ENCODE measurements at regions not wholly inside any gene's neighbourhood (a gene's known extent, or its start where the extent isn't known, plus 50 kb on each side); places are given as distances from the start of the nearest gene placed in this dataset.

- 25% methylated on average over 10 of the region's 10 CpGs for WGBS (ENCODE audit: low lambda C conversion rate)
- ATAC-seq (no peak), DNase-seq (ENCODE audit: low spot score) (no peak), FAIRE-seq (no peak)
- TF ChIP-seq MEF2D (CRISPR knock-in tag; IDR thresholded peaks at IDR 0.05) (0 out of 2 replicates have a peak, but pooled peaks have one; percentile 9), BRF2 (CRISPR knock-in tag; IDR thresholded peaks at IDR 0.05) (no peak), ZNF614 (CRISPR knock-in tag; IDR thresholded peaks at IDR 0.05; ENCODE audit: borderline replicate concordance) (no peak), AHDC1 (CRISPR knock-in tag; IDR thresholded peaks at IDR 0.05; ENCODE audit: borderline replicate concordance) (0 out of 2 replicates have a peak, but pooled peaks have one; percentile 6), ARID4A (CRISPR knock-in tag; IDR thresholded peaks at IDR 0.05; ENCODE audit: borderline replicate concordance) (0 out of 2 replicates have a peak, but pooled peaks have one; percentile 5), ZNF713 (CRISPR knock-in tag; IDR thresholded peaks at IDR 0.05) (no peak), SRY (CRISPR knock-in tag; IDR thresholded peaks at IDR 0.05) (no peak), MEIS1 (CRISPR knock-in tag; IDR thresholded peaks at IDR 0.05; ENCODE audit: borderline replicate concordance) (no peak; the same call in 1 of the 2 replicates), ETV6 (CRISPR knock-in tag; conservative IDR thresholded peaks at IDR 0.05) (no peak), ZNF749 (CRISPR knock-in tag; IDR thresholded peaks at IDR 0.05; ENCODE audit: borderline replicate concordance) (0 out of 2 replicates have a peak, but pooled peaks have one; percentile 18)
- H3K27me3 ChIP-seq (ENCODE audit: control insufficient read depth in 1 of 2, insufficient read depth in 2 of 2, low read length in 2 of 2), result peaks cover 24 to 44% of the 10 kb centered on the region in 2 experiments
- H3K9me3 ChIP-seq (ENCODE audit: low read length), result peaks cover 6% of the 10 kb centered on the region
- no peak overlapping the region for H3K27ac ChIP-seq (ENCODE audit: extremely low read length, insufficient read depth, low read length)
- no TSS peak for BruUV-seq (replicated peaks)
- H3K9ac ChIP-seq (ENCODE audit: insufficient read depth, low read depth, low read length), result no peak overlapping the region
- POLR2A ChIA-PET, result no interaction called here
- no peak overlapping the region for H3K4me2 ChIP-seq (ENCODE audit: low read depth, low read length)
- H2AFZ ChIP-seq (ENCODE audit: low read length), result no peak overlapping the region
- CTCF ChIA-PET (ENCODE audit: low intra/inter-chr PET ratio, low total read pairs), result no interaction called here
- in situ Hi-C loops (cut with HindIII; ENCODE audit: extremely low pct_ligation_motif_present, low pct_unique_long_range_greater_than_20kb) (no loop called here), intact Hi-C loops (cut with micrococcal nuclease; ENCODE audit: unreplicated experiment) (no loop called here)
- no peak overlapping the region for H3K4me3 ChIP-seq (replicated peaks in 1 of 3; ENCODE audit: insufficient read depth in 1 of 3, low read depth in 2 of 3, low read length in 3 of 3)
- no peaks in the 10 kb centered on the region for H3K79me2 ChIP-seq (ENCODE audit: insufficient read depth, low read length)
- peaks cover 14% of the 10 kb centered on the region; the same call in 1 of the 2 replicates for H4K20me1 ChIP-seq (ENCODE audit: insufficient read depth, low read length)
- H3K36me3 ChIP-seq (replicated peaks in 1 of 2; ENCODE audit: control insufficient read depth in 1 of 2, insufficient read depth in 2 of 2, low read length in 2 of 2), result no peaks in the 10 kb centered on the region
- H3K4me1 ChIP-seq (ENCODE audit: insufficient read depth, low read length), result peaks cover 24% of the 10 kb centered on the region
Observed at GRCh38 chr20:63081831-63082230, 75.1 kb upstream of the BHLHE23 start.

All from HepG2 (cell line).